Neural cell (in vitro differentiated cells): ENCODE measurements at regions not wholly inside any gene's neighbourhood (a gene's known extent, or its start where the extent isn't known, plus 50 kb on each side); places are given as distances from the start of the nearest gene placed in this dataset.
"Not testable (repeated sequence)": the region's sequence is repeated elsewhere in the genome, so short reads cannot be mapped to it uniquely, and the experiment has no call there.

Experiments used
- H2AFZ ChIP-seq: fragments of 200-600, 300-800 bp; sonication (generic), shearing (Covaris generic); 2 replicates; pipeline ENCODE4 v1.6.0; 2014; ENCODE audit warnings: low read depth, mild to moderate bottlenecking, antibody characterized with exemption, low read length, moderate library complexity
- H3F3A ChIP-seq: fragments of 200-600 bp; shearing (Covaris generic); 2 replicates; pipeline ENCODE4 v1.6.1; 2016; ENCODE audit warnings: mild to moderate bottlenecking, moderate library complexity, mixed read lengths, antibody characterized with exemption, low read length; ENCODE audit not compliant: insufficient read depth, poor library complexity, severe bottlenecking
- H3K27ac ChIP-seq: fragments of 200-600, 300-800 bp; sonication (generic), shearing (Covaris generic); 2 replicates; pipeline ENCODE4 v1.5.1; 2014; ENCODE audit warnings: mild to moderate bottlenecking, low read length, moderate library complexity
- H3K27me3 ChIP-seq: fragments of 300-800, 200-600 bp; sonication (generic), shearing (Covaris generic); 2 replicates; pipeline ENCODE4 v1.6.0; 2014; ENCODE audit warnings: mild to moderate bottlenecking, low read depth, low read length, moderate library complexity; ENCODE audit not compliant: insufficient read depth
- H3K36me3 ChIP-seq: fragments of 300-800, 200-600 bp; sonication (generic), shearing (Covaris generic); 2 replicates; pipeline ENCODE4 v1.5.1; 2014; ENCODE audit warnings: mild to moderate bottlenecking, antibody characterized with exemption, low read length, moderate library complexity; ENCODE audit not compliant: insufficient read depth
- H3K4me2 ChIP-seq: fragments of 300-800, 200-600 bp; sonication (generic), shearing (Covaris generic); 2 replicates; pipeline ENCODE4 v1.6.0; 2014; ENCODE audit warnings: mild to moderate bottlenecking, low read length
- H3K4me3 ChIP-seq: fragments of 300-800, 200-600 bp; sonication (generic), shearing (Covaris generic); 2 replicates; pipeline ENCODE4 v1.5.1; 2014; ENCODE audit warnings: mild to moderate bottlenecking, low read length, moderate library complexity
- H3K79me2 ChIP-seq: fragments of 200-600 bp; shearing (Covaris generic); replicated peaks from 2 replicates; pipeline ENCODE4 v1.6.0; 2014; ENCODE audit warnings: mild to moderate bottlenecking, low read length, moderate library complexity; ENCODE audit not compliant: insufficient read depth
- H3K9ac ChIP-seq: fragments of 300-800, 200-600 bp; sonication (generic), shearing (Covaris generic); 2 replicates; pipeline ENCODE4 v1.6.1; 2016; ENCODE audit warnings: mild to moderate bottlenecking, low read length, mixed read lengths
- H3K9me2 ChIP-seq: fragments of 200-600 bp; shearing (Covaris generic); 2 replicates; pipeline ENCODE4 v1.6.1; 2016; ENCODE audit warnings: mild to moderate bottlenecking, low read length, mixed read lengths; ENCODE audit not compliant: insufficient read depth
- H3K9me3 ChIP-seq: fragments of 200-600, 300-800 bp; sonication (generic), shearing (Covaris generic); 2 replicates; pipeline ENCODE4 v1.6.1; 2016; ENCODE audit warnings: mild to moderate bottlenecking, mixed run types, low read length, moderate library complexity, mixed read lengths
- H4K20me1 ChIP-seq: fragments of 200-600 bp; shearing (Covaris generic); 2 replicates; pipeline ENCODE4 v1.6.1; 2016; ENCODE audit warnings: mild to moderate bottlenecking, mixed run types; ENCODE audit not compliant: insufficient read depth
- CTCF ChIP-seq: fragments of 450-650 bp; IDR thresholded peaks from 2 replicates; pipeline ENCODE4 v1.5.1; 2014; ENCODE audit warnings: antibody characterized with exemption, mild to moderate bottlenecking, moderate library complexity; ENCODE audit not compliant: poor library complexity, severe bottlenecking
- EP300 ChIP-seq: fragments of 450-650 bp; conservative IDR thresholded peaks from 2 replicates; pipeline ENCODE4 v1.6.1; 2014; ENCODE audit warnings: antibody characterized with exemption, mild to moderate bottlenecking, moderate library complexity; ENCODE audit not compliant: poor library complexity, severe bottlenecking
- EZH2 ChIP-seq: fragments of 200-600, 300-800 bp; shearing (Covaris generic), sonication (generic); IDR thresholded peaks from 2 replicates; pipeline ENCODE4 v1.6.1; 2014; ENCODE audit warnings: antibody characterized with exemption, low read length, borderline replicate concordance, mild to moderate bottlenecking; ENCODE audit not compliant: insufficient read depth, poor library complexity, severe bottlenecking
- MXI1 ChIP-seq: fragments of 450-650 bp; conservative IDR thresholded peaks from 2 replicates; pipeline ENCODE4 v1.6.1; 2014; ENCODE audit warnings: antibody characterized with exemption, mild to moderate bottlenecking; ENCODE audit not compliant: poor library complexity, severe bottlenecking
- POLR2AphosphoS5 ChIP-seq: IDR thresholded peaks from 2 replicates; pipeline ENCODE4 v1.6.1; 2012
- RAD21 ChIP-seq: fragments of 450-650 bp; conservative IDR thresholded peaks from 2 replicates; pipeline ENCODE4 v1.6.1; 2014; ENCODE audit warnings: antibody characterized with exemption, mild to moderate bottlenecking, moderate library complexity
- REST ChIP-seq: IDR thresholded peaks from 2 replicates; pipeline ENCODE4 v1.6.1; 2012; ENCODE audit warnings: borderline replicate concordance
- SMC3 ChIP-seq: fragments of 450-650 bp; conservative IDR thresholded peaks from 2 replicates; pipeline ENCODE4 v1.6.1; 2014; ENCODE audit warnings: antibody characterized with exemption, mild to moderate bottlenecking, moderate library complexity; ENCODE audit not compliant: poor library complexity
- TAF1 ChIP-seq: IDR thresholded peaks from 2 replicates; pipeline ENCODE4 v1.6.1; 2012; ENCODE audit warnings: low read depth

DNA sequence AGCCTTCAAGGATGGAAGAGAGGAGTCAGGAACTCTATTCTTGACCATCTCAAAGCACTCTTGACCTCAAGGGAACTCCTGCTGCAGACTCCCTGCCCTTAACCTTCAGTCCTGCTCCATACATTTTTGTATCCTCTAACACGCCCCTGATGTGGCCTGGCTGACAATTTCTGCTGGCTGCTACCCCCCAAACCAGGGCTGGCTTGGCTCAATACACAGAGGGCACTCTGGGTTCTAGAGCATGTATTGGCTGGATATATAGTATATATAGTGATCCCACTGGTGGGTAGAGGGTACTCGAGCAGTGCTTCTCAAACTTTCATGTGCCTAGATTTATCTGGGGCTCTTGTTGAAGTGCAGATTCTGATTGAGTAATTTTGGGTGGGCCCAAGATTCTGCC lies 101.9 kb downstream of the SMIM20 start:
- Histone ChIP-seq H3K4me3 (no peak overlapping the region), H3K27me3 (no peaks in the 10 kb centered on the region), H4K20me1 (no peaks in the 10 kb centered on the region), H3K4me2 (no peak overlapping the region), H3K9me2 (no peaks in the 10 kb centered on the region), H3K9ac (no peak overlapping the region), H3F3A (no peaks in the 10 kb centered on the region), H2AFZ (no peak overlapping the region), H3K79me2 (no peaks in the 10 kb centered on the region), H3K9me3 (no peaks in the 10 kb centered on the region), H3K36me3 (no peaks in the 10 kb centered on the region), H3K27ac (no peak overlapping the region)
- TF ChIP-seq MXI1 (no peak), CTCF (no peak), POLR2AphosphoS5 (no peak), EP300 (no peak), RAD21 (no peak), TAF1 (no peak), REST (no peak), SMC3 (no peak), EZH2 (no peak)

GRCh38 chr4:26017531-26017930 lies 103.5 kb downstream of the SMIM20 start:
- H3K27ac ChIP-seq: no peak overlapping the region
- H3K9me3 ChIP-seq: no peaks in the 10 kb centered on the region
- H3K9me2 ChIP-seq: no peaks in the 10 kb centered on the region
- H3K27me3 ChIP-seq: no peaks in the 10 kb centered on the region
- no peaks in the 10 kb centered on the region for H4K20me1 ChIP-seq
- H3K4me3 ChIP-seq: no peak overlapping the region
- no peaks in the 10 kb centered on the region for H3F3A ChIP-seq
- H2AFZ ChIP-seq: no peak overlapping the region
- no peak for TF ChIP-seq POLR2AphosphoS5
- TF ChIP-seq TAF1: no peak
- no peak for TF ChIP-seq CTCF
- TF ChIP-seq REST: no peak
- no peak for TF ChIP-seq SMC3
- no peak for TF ChIP-seq MXI1
- TF ChIP-seq EZH2: no peak
- TF ChIP-seq RAD21: no peak
- no peak for TF ChIP-seq EP300
- H3K79me2 ChIP-seq: no peaks in the 10 kb centered on the region
- no peak overlapping the region for H3K9ac ChIP-seq
- no peaks in the 10 kb centered on the region for H3K36me3 ChIP-seq
- no peak overlapping the region for H3K4me2 ChIP-seq

GRCh38 chr4:26017961-26018700 lies 104.1 kb downstream of the SMIM20 start:
- H3K9me2 ChIP-seq, H3K9me3 ChIP-seq, H3K27ac ChIP-seq, H3K4me2 ChIP-seq, H3K27me3 ChIP-seq, H3F3A ChIP-seq, H3K36me3 ChIP-seq, H2AFZ ChIP-seq, H3K9ac ChIP-seq, H3K79me2 ChIP-seq, H4K20me1 ChIP-seq, H3K4me3 ChIP-seq: not testable (repeated sequence)
